CMK (cell line): ENCODE measurements at regions not wholly inside any gene's neighbourhood (a gene's known extent, or its start where the extent isn't known, plus 50 kb on each side); places are given as distances from the start of the nearest gene placed in this dataset.
A peak's percentile ranks its signal among the peaks of the same experiment; 100 is the strongest.
"Not testable (repeated sequence)": the region's sequence is repeated elsewhere in the genome, so short reads cannot be mapped to it uniquely, and the experiment has no call there.

ENCODE experiments used
- DNase-seq: peaks from one replicate; pipeline ENCODE4 v3.0.0-alpha.2; 2010; ENCODE audit warnings: low read depth

DNA sequence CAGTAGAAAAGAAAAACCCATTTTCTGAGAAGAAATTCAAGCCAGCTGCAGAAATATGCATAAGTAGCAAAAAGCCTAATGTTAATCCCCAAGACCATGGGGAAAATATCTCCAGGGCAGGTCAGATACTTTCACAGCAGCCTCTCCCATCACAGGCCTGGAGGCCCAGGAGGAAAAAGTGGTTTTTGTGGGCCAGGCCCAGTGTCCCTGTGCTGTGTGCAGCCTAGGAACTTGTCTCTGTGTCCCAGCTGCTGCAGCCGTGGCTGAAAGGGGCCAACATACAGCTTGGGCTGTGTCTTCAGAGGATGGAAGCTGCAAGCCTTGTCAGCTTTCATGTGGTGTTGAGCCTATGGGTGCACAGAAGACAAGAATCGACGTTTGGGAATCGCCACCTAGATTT is 581.0 kb downstream of the C4orf33 start:
- no peak for DNase-seq

DNA sequence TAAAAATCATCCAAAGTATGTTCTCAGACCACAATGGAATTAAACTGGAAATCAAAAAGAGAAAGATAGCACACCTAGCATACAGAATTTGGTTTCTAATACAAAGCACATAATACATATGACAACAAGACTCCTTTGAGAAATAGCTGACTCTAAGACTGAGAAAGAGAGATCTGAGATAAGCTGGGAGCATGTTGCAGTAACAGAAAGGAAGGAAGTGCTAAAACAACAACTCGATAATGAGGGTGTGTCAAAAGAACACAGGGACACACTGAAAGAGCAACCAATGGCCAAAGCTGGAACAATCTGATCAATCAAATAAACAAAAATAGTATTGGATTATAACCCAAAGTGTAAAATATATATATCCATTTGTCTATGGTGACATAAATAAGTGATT is 586.6 kb downstream of the C4orf33 start:
- peak; percentile 11 for DNase-seq

- no peak for DNase-seq
Observed at GRCh38 chr4:129707949-129708348, 612.0 kb downstream of the C4orf33 start.

DNA sequence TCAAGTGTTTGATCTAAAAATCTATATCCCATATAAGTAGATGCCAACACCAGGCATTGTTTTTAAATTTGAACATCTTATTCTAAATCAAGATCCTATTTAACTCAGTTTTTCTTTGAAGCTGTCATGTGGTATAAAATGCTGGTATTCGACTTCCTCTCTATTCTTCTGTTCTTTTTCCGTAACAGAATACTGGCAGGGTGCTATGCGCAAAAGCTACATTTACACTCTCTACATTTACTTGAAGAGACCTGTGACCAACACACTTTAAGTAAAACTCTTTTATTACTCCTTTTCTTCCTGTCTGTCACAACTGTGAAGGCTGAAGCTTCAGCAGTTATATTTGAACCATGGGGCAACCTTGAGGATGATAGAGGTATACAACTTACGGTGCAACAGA is 612.8 kb downstream of the C4orf33 start:
- DNase-seq = no peak

GRCh38 chr4:129738175-129738574 is 642.2 kb downstream of the C4orf33 start:
- DNase-seq = no peak

DNA sequence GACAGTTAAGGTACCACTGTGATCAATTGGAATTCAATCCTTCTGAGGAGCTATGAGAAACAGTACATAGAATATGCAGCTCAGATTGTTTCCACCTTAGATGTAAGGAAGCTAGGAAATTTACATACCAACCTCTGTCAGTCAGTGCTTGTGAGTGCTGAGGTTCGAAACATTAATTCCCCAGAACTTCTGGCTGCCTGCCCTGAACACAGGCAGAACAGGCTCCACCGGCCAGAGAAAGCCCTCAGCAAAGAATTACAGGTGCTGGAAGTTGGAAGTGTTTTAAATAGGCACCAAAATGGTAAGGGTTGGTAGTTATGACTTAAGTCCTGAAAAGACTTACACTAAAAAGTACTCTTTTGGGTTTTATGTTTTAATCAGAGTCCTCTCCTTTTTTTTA is 651.8 kb downstream of the C4orf33 start:
- DNase-seq = no peak

- no peak for DNase-seq
Observed at GRCh38 chr4:129748991-129749390, 653.0 kb downstream of the C4orf33 start.

- no peak for DNase-seq
Observed at GRCh38 chr4:129751646-129752045, 655.7 kb downstream of the C4orf33 start.

- no peak for DNase-seq
Observed at GRCh38 chr4:129783596-129783995, 687.6 kb downstream of the C4orf33 start.

- no peak for DNase-seq
Observed at GRCh38 chr4:129788486-129788885, 692.5 kb downstream of the C4orf33 start.

- no peak for DNase-seq
Observed at GRCh38 chr4:129804461-129804981, 708.6 kb downstream of the C4orf33 start.

GRCh38 chr4:129806986-129807385 is 711.0 kb downstream of the C4orf33 start:
- DNase-seq = no peak

DNA sequence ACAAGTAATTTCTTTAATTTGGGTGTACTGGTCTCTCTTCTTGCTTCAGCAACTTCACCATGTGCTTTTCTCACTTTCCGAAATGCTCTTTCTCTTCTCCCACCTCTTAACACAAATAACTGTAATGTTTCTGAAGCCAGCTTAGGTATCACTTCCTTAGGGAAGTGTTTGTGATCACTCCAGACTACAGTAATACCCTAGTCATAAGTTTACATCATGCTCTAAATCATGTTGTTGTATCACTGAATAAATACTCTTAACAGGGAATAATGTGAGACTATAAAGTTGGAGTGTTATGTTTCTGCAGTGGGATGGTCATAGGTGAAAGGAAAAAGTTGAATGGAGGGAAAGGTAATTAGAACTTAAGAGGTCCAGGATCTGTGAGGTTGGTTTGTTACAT is 712.3 kb downstream of the C4orf33 start:
- no peak for DNase-seq

GRCh38 chr4:129821073-129821472 is 725.1 kb downstream of the C4orf33 start:
- no peak for DNase-seq

GRCh38 chr4:129821963-129822362 is 726.0 kb downstream of the C4orf33 start:
- no peak for DNase-seq

- no peak for DNase-seq
Observed at GRCh38 chr4:129822701-129823100, 726.7 kb downstream of the C4orf33 start.

DNA sequence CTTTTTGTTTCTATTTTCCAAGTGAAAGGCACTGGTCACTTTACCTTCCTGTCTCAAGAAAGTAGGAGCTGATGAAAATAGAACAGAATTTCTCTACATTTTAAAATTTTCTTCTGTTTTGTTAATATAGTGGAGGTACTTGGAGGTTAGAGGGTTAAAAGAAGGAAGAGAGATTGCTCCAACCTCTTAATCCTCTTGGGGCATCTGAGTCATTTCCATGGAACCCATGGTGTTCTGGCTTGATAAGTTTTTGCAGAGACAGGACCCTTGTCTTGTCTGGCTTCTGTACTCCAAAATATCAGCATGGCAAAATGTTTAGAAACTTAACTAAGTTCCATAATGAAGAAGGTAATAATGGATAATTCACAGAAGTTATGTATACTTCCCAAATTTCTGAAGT is 727.2 kb downstream of the C4orf33 start:
- DNase-seq = no peak

- no peak for DNase-seq
Observed at GRCh38 chr4:129829373-129829772, 733.4 kb downstream of the C4orf33 start.

DNA sequence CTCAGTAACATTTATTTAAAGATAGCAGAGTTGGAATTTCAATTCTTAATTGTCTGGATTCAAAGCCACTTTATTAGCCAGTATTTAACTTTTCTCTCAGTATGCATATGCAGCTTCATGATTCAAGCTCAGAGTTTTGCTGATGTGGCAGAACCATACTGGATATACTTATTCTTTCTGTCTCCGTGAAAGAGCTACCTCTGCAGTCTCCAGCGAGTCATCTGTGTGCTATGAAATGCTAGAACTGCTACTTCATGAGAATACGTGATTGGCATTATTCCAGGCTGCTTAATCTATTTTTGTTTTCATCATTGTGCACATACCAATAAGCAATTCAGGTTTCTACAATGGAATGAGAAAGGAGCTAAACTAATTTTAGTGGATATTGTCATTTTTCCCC is 743.7 kb downstream of the C4orf33 start:
- DNase-seq = no peak

DNA sequence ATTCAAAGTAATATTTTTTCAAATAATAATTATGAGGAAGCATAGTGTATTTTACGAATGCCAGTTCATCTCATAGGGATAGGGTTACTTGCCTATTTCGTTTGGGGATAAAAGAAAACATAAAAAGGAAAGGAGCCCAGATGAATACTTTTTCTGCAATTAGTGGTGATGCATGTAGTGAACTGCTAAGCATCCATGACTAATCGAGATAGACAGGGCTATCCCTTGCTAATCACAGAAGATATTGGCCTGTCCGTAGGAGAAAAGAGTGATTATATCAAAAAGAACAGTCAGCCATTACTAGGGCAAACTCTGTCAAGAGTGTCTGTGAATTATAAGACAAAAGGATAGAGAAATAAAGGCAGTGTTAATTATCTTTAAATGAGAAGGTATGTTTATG is 746.1 kb downstream of the C4orf33 start:
- no peak for DNase-seq

DNA sequence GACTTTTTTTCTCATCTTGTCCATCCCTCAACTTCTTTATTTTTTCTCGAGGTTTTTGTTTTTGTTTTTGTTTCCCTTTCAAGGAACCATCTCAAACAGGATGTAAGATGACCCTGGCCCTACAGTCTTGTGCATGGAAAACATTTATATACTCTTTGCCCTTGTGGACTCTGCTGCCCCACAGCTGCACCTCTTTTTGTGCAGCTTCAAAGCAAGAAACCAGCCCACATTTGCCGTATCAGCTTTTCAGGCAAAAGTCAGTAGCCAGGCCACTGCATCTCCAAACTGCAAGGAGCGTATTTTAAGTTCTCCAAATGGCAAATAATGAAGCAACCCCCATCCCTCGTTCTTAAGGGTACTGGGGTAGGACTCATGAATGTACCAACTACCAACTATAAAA is 756.5 kb downstream of the C4orf33 start:
- no peak for DNase-seq

DNA sequence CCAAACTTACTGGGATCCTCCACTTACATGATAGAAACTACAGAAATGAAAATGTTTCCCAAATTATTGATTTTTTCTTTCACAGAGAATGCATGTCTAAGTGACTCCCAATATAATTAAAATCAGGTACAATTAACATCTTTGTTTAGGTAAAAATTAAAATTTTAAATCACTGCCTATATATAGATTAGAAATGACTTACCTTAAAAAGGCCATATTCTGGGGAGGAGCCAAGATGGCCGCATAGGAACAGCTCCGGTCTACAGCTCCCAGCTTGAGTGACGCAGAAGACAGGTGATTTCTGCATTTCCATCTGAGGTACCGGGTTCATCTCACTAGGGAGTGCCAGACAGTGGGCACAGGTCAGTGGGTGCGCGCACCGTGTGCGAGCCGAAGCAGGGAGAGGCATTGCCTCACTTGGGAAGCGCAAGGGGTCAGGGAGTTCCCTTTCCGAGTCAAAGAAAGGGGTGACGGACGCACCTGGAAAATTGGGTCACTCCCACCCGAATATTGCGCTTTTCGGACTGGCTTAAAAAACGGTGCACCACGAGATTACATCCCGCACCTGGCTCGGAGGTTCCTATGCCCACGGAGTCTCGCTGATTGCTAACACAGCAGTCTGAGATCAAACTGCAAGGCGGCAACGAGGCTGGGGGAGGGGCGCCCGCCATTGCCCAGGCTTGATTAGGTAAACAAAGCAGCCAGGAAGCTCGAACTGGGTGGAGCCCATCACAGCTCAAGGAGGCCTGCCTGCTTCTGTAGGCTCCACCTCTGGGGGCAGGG is 757.9 kb downstream of the C4orf33 start:
- not testable (repeated sequence) for DNase-seq

DNA sequence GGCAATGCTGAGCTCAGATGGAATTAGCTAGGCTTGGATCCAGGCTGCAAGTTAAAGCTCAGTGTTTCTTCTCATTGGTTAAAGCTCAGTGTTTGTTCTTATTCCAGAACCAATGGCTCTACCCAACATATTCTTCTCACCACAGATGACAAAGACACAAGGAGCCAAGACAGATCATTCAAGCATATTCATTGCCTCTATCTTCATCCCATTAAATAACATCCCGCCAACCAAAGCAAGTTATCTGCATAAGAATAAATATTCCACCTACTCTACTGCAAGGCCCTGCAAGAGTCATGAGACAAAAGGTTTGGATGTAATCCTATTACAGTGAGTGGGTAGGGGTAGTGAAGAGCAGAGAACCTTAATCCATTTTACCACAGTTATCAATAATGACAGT is 766.5 kb downstream of the C4orf33 start:
- no peak for DNase-seq

- DNase-seq = no peak
Observed at GRCh38 chr4:129863206-129863605, 767.3 kb downstream of the C4orf33 start.
